Right ventricle myocardium superior (tissue), 1 donor: ENCODE measurements at regions not wholly inside any gene's neighbourhood (a gene's known extent, or its start where the extent isn't known, plus 50 kb on each side); places are given as distances from the start of the nearest gene placed in this dataset.

Experiments
- ATAC-seq: fragments of 200-7000 bp; cut with Tn5 transposase; one replicate; pipeline ENCODE4 v1.9.1; 2020; ENCODE audit warnings: mild to moderate bottlenecking; ENCODE audit not compliant: poor library complexity
- DNase-seq: peaks from one replicate; pipeline ENCODE4 v3.0.0-alpha.2; 2020
- intact Hi-C: fragments of 100-400 bp; cut with DNase I; formaldehyde crosslinking; loops from one replicate; pipeline ENCODE4 v1.11.2; 2022
- donor health status: DM: no; HTN: yes; CAD: no; lungs with severe emphysema.

- intact Hi-C loops: no loop called here
- DNase-seq: no peak
- no peak for ATAC-seq
Observed at GRCh38 chr9:129386812-129387177, 208.7 kb upstream of the IER5L start.

GRCh38 chr9:129385211-129385934, 207.3 kb upstream of the IER5L start:
- no peak for ATAC-seq
- intact Hi-C loops: no loop called here
- DNase-seq: no peak

GRCh38 chr9:129384491-129385210, 206.6 kb upstream of the IER5L start:
- no peak for ATAC-seq
- intact Hi-C loops: no loop called here
- DNase-seq: no peak

- intact Hi-C loops: no loop called here
- ATAC-seq: peak; percentile 94
- DNase-seq: peak; percentile 94
Observed at GRCh38 chr9:129383561-129384490, 205.8 kb upstream of the IER5L start.

GRCh38 chr9:129383019-129383560, 205.0 kb upstream of the IER5L start:
- intact Hi-C loops: no loop called here

GRCh38 chr9:129382281-129383018, 204.4 kb upstream of the IER5L start:
- intact Hi-C loops: no loop called here
- ATAC-seq (peak; percentile 2), DNase-seq (no peak)

More at GRCh38 chr9:129383019-129383560, 205.0 kb upstream of the IER5L start:
- DNase-seq (peak; percentile 69), ATAC-seq (peak; percentile 81)

GRCh38 chr9:129381481-129381957, 203.5 kb upstream of the IER5L start:
- intact Hi-C loops: no loop called here
- DNase-seq (no peak), ATAC-seq (no peak)

- no peak for DNase-seq
- ATAC-seq: no peak
- intact Hi-C loops: no loop called here
Observed at GRCh38 chr9:129380961-129381401, 202.9 kb upstream of the IER5L start.

- ATAC-seq: no peak
- DNase-seq: no peak
- intact Hi-C loops: no loop called here
Observed at GRCh38 chr9:129379886-129380285, 201.8 kb upstream of the IER5L start.

GRCh38 chr9:129379181-129379836, 201.2 kb upstream of the IER5L start:
- DNase-seq (no peak), ATAC-seq (no peak)
- intact Hi-C loops: no loop called here

- intact Hi-C loops: no loop called here
- no peak for DNase-seq
- no peak for ATAC-seq
Observed at GRCh38 chr9:129377931-129378661, 200.0 kb upstream of the IER5L start.

GRCh38 chr9:129377181-129377580, 199.1 kb upstream of the IER5L start:
- DNase-seq: no peak
- intact Hi-C loops: no loop called here
- no peak for ATAC-seq

GRCh38 chr9:129375845-129376244, 197.8 kb upstream of the IER5L start:
- ATAC-seq (no peak), DNase-seq (no peak)
- intact Hi-C loops: no loop called here

GRCh38 chr9:129374651-129375050, 196.6 kb upstream of the IER5L start:
- intact Hi-C loops: no loop called here
- DNase-seq (no peak), ATAC-seq (no peak)

- intact Hi-C loops: no loop called here
- ATAC-seq: no peak
- DNase-seq: no peak
Observed at GRCh38 chr9:129374231-129374630, 196.2 kb upstream of the IER5L start.

GRCh38 chr9:129373361-129373760, 195.3 kb upstream of the IER5L start:
- intact Hi-C loops: no loop called here
- ATAC-seq: no peak
- DNase-seq: no peak

GRCh38 chr9:129370770-129371169, 192.7 kb upstream of the IER5L start:
- intact Hi-C loops: no loop called here
- DNase-seq (no peak), ATAC-seq (no peak)
